ENCODE measurements at regions not wholly inside any gene's neighbourhood (a gene's known extent, or its start where the extent isn't known, plus 50 kb on each side); places are given as distances from the start of the nearest gene placed in this dataset.

GRCh38 chr1:191852907-191853306 lies 305.4 kb upstream of the RGS18 start:
- intact Hi-C loops (cut with DNase I; ENCODE audit: low total_unique reads), result no loop called here
- H3K27ac ChIP-seq, result no peak overlapping the region
- no peaks in the 10 kb centered on the region for H3K9me3 ChIP-seq
- no peaks in the 10 kb centered on the region for H3K36me3 ChIP-seq
- WGBS, 5 donors, result 79 to 100% (median 93%) methylated on average over 1 of the region's 1 CpG
- H3K4me1 ChIP-seq, result no peaks in the 10 kb centered on the region
- TF ChIP-seq POLR2A (IDR thresholded peaks at IDR 0.05) (no peak), POLR2AphosphoS5 (IDR thresholded peaks at IDR 0.05) (no peak)
- TF ChIP-seq, protein P1, sequence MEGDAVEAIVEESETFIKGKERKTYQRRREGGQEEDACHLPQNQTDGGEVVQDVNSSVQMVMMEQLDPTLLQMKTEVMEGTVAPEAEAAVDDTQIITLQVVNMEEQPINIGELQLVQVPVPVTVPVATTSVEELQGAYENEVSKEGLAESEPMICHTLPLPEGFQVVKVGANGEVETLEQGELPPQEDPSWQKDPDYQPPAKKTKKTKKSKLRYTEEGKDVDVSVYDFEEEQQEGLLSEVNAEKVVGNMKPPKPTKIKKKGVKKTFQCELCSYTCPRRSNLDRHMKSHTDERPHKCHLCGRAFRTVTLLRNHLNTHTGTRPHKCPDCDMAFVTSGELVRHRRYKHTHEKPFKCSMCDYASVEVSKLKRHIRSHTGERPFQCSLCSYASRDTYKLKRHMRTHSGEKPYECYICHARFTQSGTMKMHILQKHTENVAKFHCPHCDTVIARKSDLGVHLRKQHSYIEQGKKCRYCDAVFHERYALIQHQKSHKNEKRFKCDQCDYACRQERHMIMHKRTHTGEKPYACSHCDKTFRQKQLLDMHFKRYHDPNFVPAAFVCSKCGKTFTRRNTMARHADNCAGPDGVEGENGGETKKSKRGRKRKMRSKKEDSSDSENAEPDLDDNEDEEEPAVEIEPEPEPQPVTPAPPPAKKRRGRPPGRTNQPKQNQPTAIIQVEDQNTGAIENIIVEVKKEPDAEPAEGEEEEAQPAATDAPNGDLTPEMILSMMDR (IDR thresholded peaks at IDR 0.05 in 8 of 11, conservative IDR thresholded peaks at IDR 0.05 in 3 of 11), result no peak
- H3K4me3 ChIP-seq, result no peak overlapping the region
- H3K27me3 ChIP-seq (replicated peaks in 1 of 7), result no peaks in the 10 kb centered on the region
- no peak for DNase-seq

DNA sequence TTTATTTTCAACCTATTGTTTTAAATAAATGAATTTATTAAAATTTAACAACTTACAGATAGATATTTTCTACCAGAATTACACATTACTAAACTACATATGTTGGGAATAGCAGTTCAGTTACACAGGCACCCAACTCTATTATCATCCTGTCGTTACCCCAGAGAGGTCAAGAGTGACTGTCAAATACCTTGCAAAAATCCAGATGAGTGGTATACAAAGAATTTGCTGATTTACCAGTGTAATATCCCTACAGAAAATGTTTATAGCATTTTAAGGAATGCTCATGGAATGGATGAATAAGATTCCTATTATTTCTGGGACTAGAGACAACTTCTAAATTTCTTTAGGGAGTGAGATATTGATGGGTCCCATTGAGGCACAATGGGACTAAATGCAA lies 300.7 kb upstream of the RGS18 start:
- Histone ChIP-seq H3K27ac (no peak overlapping the region), H3K36me3 (no peaks in the 10 kb centered on the region), H3K4me3 (no peak overlapping the region), H3K9me3 (peaks cover 0 to 18% (median 5%) of the 10 kb centered on the region in 8 donors), H3K4me1 (no peaks in the 10 kb centered on the region), H3K27me3 (replicated peaks in 1 of 7) (no peaks in the 10 kb centered on the region)
- DNase-seq, result no peak
- intact Hi-C loops (cut with DNase I; ENCODE audit: low total_unique reads), result no loop called here
- TF ChIP-seq POLR2AphosphoS5 (IDR thresholded peaks at IDR 0.05) (no peak), POLR2A (IDR thresholded peaks at IDR 0.05) (no peak)
- TF ChIP-seq, protein P1 (IDR thresholded peaks at IDR 0.05 in 8 of 11, conservative IDR thresholded peaks at IDR 0.05 in 3 of 11), result no peak
- 49 to 72% (median 61%) methylated on average over 1 of the region's 1 CpG for WGBS, 5 donors

- Histone ChIP-seq H3K27me3 (replicated peaks in 1 of 7) (no peaks in the 10 kb centered on the region), H3K27ac (no peak overlapping the region), H3K4me3 (no peak overlapping the region), H3K36me3 (no peaks in the 10 kb centered on the region), H3K9me3 (peaks cover 0 to 36% (median 22%) of the 10 kb centered on the region in 8 donors), H3K4me1 (no peaks in the 10 kb centered on the region)
- intact Hi-C loops (cut with DNase I; ENCODE audit: low total_unique reads), result no loop called here
- TF ChIP-seq POLR2A (IDR thresholded peaks at IDR 0.05) (no peak), POLR2AphosphoS5 (IDR thresholded peaks at IDR 0.05) (no peak)
- TF ChIP-seq, protein P1 (IDR thresholded peaks at IDR 0.05 in 8 of 11, conservative IDR thresholded peaks at IDR 0.05 in 3 of 11), result no peak
- 65 to 82% (median 69%) methylated on average over 6 of the region's 6 CpGs for WGBS, 5 donors
- DNase-seq, result no peak
Measured at GRCh38 chr1:191865479-191865878, 292.8 kb upstream of the RGS18 start.

GRCh38 chr1:191866155-191866554 lies 292.1 kb upstream of the RGS18 start:
- no peaks in the 10 kb centered on the region for H3K27me3 ChIP-seq (replicated peaks in 1 of 7)
- H3K27ac ChIP-seq, result no peak overlapping the region
- intact Hi-C loops (cut with DNase I; ENCODE audit: low total_unique reads), result no loop called here
- peaks cover 0 to 32% (median 22%) of the 10 kb centered on the region in 8 donors for H3K9me3 ChIP-seq
- H3K36me3 ChIP-seq, result no peaks in the 10 kb centered on the region
- TF ChIP-seq, protein P1 (IDR thresholded peaks at IDR 0.05 in 8 of 11, conservative IDR thresholded peaks at IDR 0.05 in 3 of 11), result no peak
- no peak for TF ChIP-seq POLR2AphosphoS5 (IDR thresholded peaks at IDR 0.05)
- no peak for TF ChIP-seq POLR2A (IDR thresholded peaks at IDR 0.05)
- WGBS, 5 donors, result 87 to 99% (median 90%) methylated on average over 2 of the region's 2 CpGs
- no peaks in the 10 kb centered on the region for H3K4me1 ChIP-seq
- H3K4me3 ChIP-seq, result no peak overlapping the region
- no peak for DNase-seq
